CD8-positive, alpha-beta memory T cell (primary cell): ENCODE measurements at regions not wholly inside any gene's neighbourhood (a gene's known extent, or its start where the extent isn't known, plus 50 kb on each side); places are given as distances from the start of the nearest gene placed in this dataset.

ENCODE experiments used
- CTCF ChIA-PET: fragments of 350-600 bp; sonication (Branson Sonifier 250); formaldehyde crosslinking; loops from one replicate; lab custom pipeline; 2021; ENCODE audit warnings: antibody characterized with exemption; lab: Charles Lee
- POLR2A ChIA-PET: fragments of 350-600 bp; sonication (Branson Sonifier 250); formaldehyde crosslinking; loops from one replicate; lab custom pipeline; 2021; ENCODE audit warnings: antibody characterized with exemption; lab: Charles Lee
- DNase-seq, 5 donors: peaks; one replicate each; pipeline versions ENCODE4 v3.0.0 to v3.0.0-alpha.2; 2020 to 2022; ENCODE audit warnings: mixed read lengths in 1 of 5
- H3K27ac ChIP-seq: one replicate; pipeline ENCODE4 v1.7.0; 2013; ENCODE audit warnings: low read depth, mild to moderate bottlenecking, low read length, moderate library complexity
- H3K27me3 ChIP-seq: 2 replicates; pipeline ENCODE4 v1.7.0; 2013; ENCODE audit warnings: low read length, mild to moderate bottlenecking; ENCODE audit not compliant: insufficient read depth, poor library complexity, severe bottlenecking
- H3K36me3 ChIP-seq: 2 replicates; pipeline ENCODE4 v1.7.0; 2013; ENCODE audit warnings: mild to moderate bottlenecking, low read length, moderate library complexity; ENCODE audit not compliant: insufficient read depth
- H3K4me1 ChIP-seq: 2 replicates; pipeline ENCODE4 v1.7.0; 2013; ENCODE audit warnings: mild to moderate bottlenecking, low read length, moderate library complexity; ENCODE audit not compliant: insufficient read depth
- H3K4me3 ChIP-seq: 2 replicates; pipeline ENCODE4 v1.7.0; 2013; ENCODE audit warnings: mild to moderate bottlenecking, low read length
- H3K9me3 ChIP-seq: 2 replicates; pipeline ENCODE4 v1.7.0; 2013; ENCODE audit warnings: mild to moderate bottlenecking, low read length
- H3K27ac Mint-ChIP-seq, 8 donors: one replicate each; pipeline ENCODE4 v1.8.0; 2020 to 2021; ENCODE audit warnings: mixed read lengths in 8 of 8, mild to moderate bottlenecking in 6 of 8, inconsistent platforms in 3 of 8, moderate library complexity in 3 of 8
- H3K27me3 Mint-ChIP-seq, 2 donors: one replicate each; pipeline ENCODE4 v1.8.0; 2020 to 2021; ENCODE audit warnings: mixed read lengths in 2 of 2, mild to moderate bottlenecking in 1 of 2, moderate library complexity in 1 of 2
- H3K36me3 Mint-ChIP-seq, 3 donors: one replicate each; pipeline ENCODE4 v1.8.0; 2020 to 2021; ENCODE audit warnings: mixed read lengths in 3 of 3, inconsistent platforms in 1 of 3, mild to moderate bottlenecking in 1 of 3
- H3K4me1 Mint-ChIP-seq, 3 donors: one replicate each; pipeline ENCODE4 v1.8.0; 2020 to 2021; ENCODE audit warnings: mixed read lengths in 3 of 3, inconsistent platforms in 1 of 3, mild to moderate bottlenecking in 1 of 3
- H3K4me3 Mint-ChIP-seq, 7 donors: one replicate each; pipeline ENCODE4 v1.8.0; 2020 to 2021; ENCODE audit warnings: mixed read lengths in 7 of 7, mild to moderate bottlenecking in 6 of 7, moderate library complexity in 4 of 7, inconsistent platforms in 2 of 7
- H3K9me3 Mint-ChIP-seq, 5 donors: one replicate each; pipeline ENCODE4 v1.8.0; 2020 to 2022; ENCODE audit warnings: mixed read lengths in 5 of 5, mild to moderate bottlenecking in 3 of 5, moderate library complexity in 2 of 5, inconsistent platforms in 1 of 5

GRCh38 chr5:42880496-42881150 is 68.9 kb upstream of the SELENOP start:
- Histone ChIP-seq H3K27me3 (no peaks in the 10 kb centered on the region), H3K9me3 (no peaks in the 10 kb centered on the region), H3K27ac (no peak overlapping the region), H3K4me1 (peaks cover 5% of the 10 kb centered on the region), H3K36me3 (no peaks in the 10 kb centered on the region), H3K4me3 (no peak overlapping the region)
- POLR2A ChIA-PET, result no interaction called here
- CTCF ChIA-PET, result no interaction called here
- Mint-ChIP-seq H3K9me3 (no peaks in the 10 kb centered on the region), H3K4me3 (no peak overlapping the region), H3K27me3 (peaks cover 0 to 3% of the 10 kb centered on the region in 2 donors), H3K27ac (no peak overlapping the region), H3K36me3 (no peaks in the 10 kb centered on the region), H3K4me1 (peaks cover 0 to 2% (median 2%) of the 10 kb centered on the region in 3 donors)
- no peak for DNase-seq

GRCh38 chr5:42879291-42879690 is 67.6 kb upstream of the SELENOP start:
- H3K27me3 Mint-ChIP-seq, result peaks cover 0 to 3% of the 10 kb centered on the region in 2 donors
- ChIA-PET CTCF (interaction anchor here (1.8 kb wide), 1 partner anchor 10 kb away, joined by 7 read pairs; no protein-coding TSS in a partner anchor), POLR2A (no interaction called here)
- Histone ChIP-seq H3K27me3 (no peaks in the 10 kb centered on the region), H3K36me3 (no peaks in the 10 kb centered on the region), H3K27ac (no peak overlapping the region), H3K9me3 (no peaks in the 10 kb centered on the region), H3K4me1 (peaks cover 6% of the 10 kb centered on the region), H3K4me3 (no peak overlapping the region)
- peak overlapping the region in 1 of 8 donors; percentile 23 for H3K27ac Mint-ChIP-seq
- no peak overlapping the region for H3K4me3 Mint-ChIP-seq
- DNase-seq, result no peak
- peaks cover 0 to 4% (median 3%) of the 10 kb centered on the region in 3 donors for H3K4me1 Mint-ChIP-seq
- no peaks in the 10 kb centered on the region for H3K9me3 Mint-ChIP-seq
- H3K36me3 Mint-ChIP-seq, result no peaks in the 10 kb centered on the region

- no peaks in the 10 kb centered on the region for H3K9me3 ChIP-seq
- DNase-seq, result no peak
- peaks cover 0 to 4% (median 0%) of the 10 kb centered on the region in 3 donors for H3K36me3 Mint-ChIP-seq
- H3K27ac Mint-ChIP-seq, result no peak overlapping the region
- H3K36me3 ChIP-seq, result no peaks in the 10 kb centered on the region
- no peak overlapping the region for H3K4me3 ChIP-seq
- H3K9me3 Mint-ChIP-seq, result no peaks in the 10 kb centered on the region
- ChIA-PET CTCF (interaction anchor here (1.1 to 1.8 kb wide), 3 partner anchors 8 to 11 kb away, joined by 3 to 7 read pairs (median 4); no protein-coding TSS in a partner anchor), POLR2A (no interaction called here)
- peaks cover 0 to 4% (median 3%) of the 10 kb centered on the region in 3 donors for H3K4me1 Mint-ChIP-seq
- H3K4me3 Mint-ChIP-seq, result no peak overlapping the region
- H3K27ac ChIP-seq, result no peak overlapping the region
- H3K4me1 ChIP-seq, result peaks cover 6% of the 10 kb centered on the region
- no peaks in the 10 kb centered on the region for H3K27me3 ChIP-seq
- H3K27me3 Mint-ChIP-seq, result peaks cover 0 to 4% of the 10 kb centered on the region in 2 donors
These were observed 66.9 kb upstream of the SELENOP start for GRCh38 chr5:42878550-42878949.

- Histone ChIP-seq H3K27me3 (no peaks in the 10 kb centered on the region), H3K4me3 (no peak overlapping the region), H3K27ac (no peak overlapping the region), H3K36me3 (no peaks in the 10 kb centered on the region), H3K4me1 (peaks cover 6% of the 10 kb centered on the region), H3K9me3 (no peaks in the 10 kb centered on the region)
- peaks cover 0 to 4% (median 0%) of the 10 kb centered on the region in 3 donors for H3K36me3 Mint-ChIP-seq
- peak overlapping the region in 1 of 8 donors; percentile 4 for H3K27ac Mint-ChIP-seq
- H3K27me3 Mint-ChIP-seq, result peaks cover 0 to 7% of the 10 kb centered on the region in 2 donors
- peaks cover 0 to 1% (median 0%) of the 10 kb centered on the region in 5 donors for H3K9me3 Mint-ChIP-seq
- no peak for DNase-seq
- peaks cover 0 to 4% (median 3%) of the 10 kb centered on the region in 3 donors for H3K4me1 Mint-ChIP-seq
- ChIA-PET CTCF (interaction anchor here (1.1 to 1.4 kb wide), 2 partner anchors 8 to 9 kb away, joined by 3 to 4 read pairs; no protein-coding TSS in a partner anchor), POLR2A (no interaction called here)
- H3K4me3 Mint-ChIP-seq, result no peak overlapping the region
These were observed 66.3 kb upstream of the SELENOP start for GRCh38 chr5:42878041-42878440.

- H3K4me3 Mint-ChIP-seq, result no peak overlapping the region
- no peak overlapping the region for H3K27ac ChIP-seq
- H3K27ac Mint-ChIP-seq, result no peak overlapping the region
- peaks cover 0 to 4% (median 0%) of the 10 kb centered on the region in 3 donors for H3K36me3 Mint-ChIP-seq
- H3K9me3 Mint-ChIP-seq, result peaks cover 0 to 1% (median 0%) of the 10 kb centered on the region in 5 donors
- no peaks in the 10 kb centered on the region for H3K27me3 ChIP-seq
- ChIA-PET CTCF (interaction anchor here (1.4 kb wide), 1 partner anchor 9 kb away, joined by 3 read pairs; no protein-coding TSS in a partner anchor), POLR2A (no interaction called here)
- H3K4me1 ChIP-seq, result peaks cover 6% of the 10 kb centered on the region
- peaks cover 0 to 4% (median 3%) of the 10 kb centered on the region in 3 donors for H3K4me1 Mint-ChIP-seq
- H3K4me3 ChIP-seq, result no peak overlapping the region
- peaks cover 0 to 8% of the 10 kb centered on the region in 2 donors for H3K27me3 Mint-ChIP-seq
- no peak for DNase-seq
- no peaks in the 10 kb centered on the region for H3K9me3 ChIP-seq
- no peaks in the 10 kb centered on the region for H3K36me3 ChIP-seq
These were observed 65.7 kb upstream of the SELENOP start for GRCh38 chr5:42877431-42877830.

GRCh38 chr5:42876375-42876844 is 64.7 kb upstream of the SELENOP start:
- peaks cover 6% of the 10 kb centered on the region for H3K4me1 ChIP-seq
- DNase-seq, result no peak
- ChIA-PET CTCF (no interaction called here), POLR2A (no interaction called here)
- peaks cover 0 to 10% of the 10 kb centered on the region in 2 donors for H3K27me3 Mint-ChIP-seq
- H3K9me3 Mint-ChIP-seq, result peaks cover 0 to 1% (median 0%) of the 10 kb centered on the region in 5 donors
- H3K4me3 ChIP-seq, result no peak overlapping the region
- no peaks in the 10 kb centered on the region for H3K36me3 ChIP-seq
- no peaks in the 10 kb centered on the region for H3K9me3 ChIP-seq
- H3K4me3 Mint-ChIP-seq, result peak overlapping the region in 1 of 7 donors; percentile 44
- H3K36me3 Mint-ChIP-seq, result peaks cover 0 to 4% (median 0%) of the 10 kb centered on the region in 3 donors
- H3K27ac ChIP-seq, result no peak overlapping the region
- H3K4me1 Mint-ChIP-seq, result peaks cover 0 to 4% (median 3%) of the 10 kb centered on the region in 3 donors
- no peaks in the 10 kb centered on the region for H3K27me3 ChIP-seq
- H3K27ac Mint-ChIP-seq, result no peak overlapping the region

- ChIA-PET CTCF (no interaction called here), POLR2A (no interaction called here)
- Mint-ChIP-seq H3K4me1 (peaks cover 0 to 4% (median 3%) of the 10 kb centered on the region in 3 donors), H3K36me3 (peaks cover 0 to 4% (median 0%) of the 10 kb centered on the region in 3 donors), H3K27ac (peak overlapping the region in 2 of 8 donors; percentile 12 to 81), H3K9me3 (peaks cover 0 to 1% (median 0%) of the 10 kb centered on the region in 5 donors), H3K4me3 (peak overlapping the region in 1 of 7 donors; percentile 68), H3K27me3 (peaks cover 0 to 10% of the 10 kb centered on the region in 2 donors)
- Histone ChIP-seq H3K27me3 (no peaks in the 10 kb centered on the region), H3K27ac (no peak overlapping the region), H3K9me3 (no peaks in the 10 kb centered on the region), H3K4me3 (no peak overlapping the region), H3K4me1 (peaks cover 6% of the 10 kb centered on the region), H3K36me3 (no peaks in the 10 kb centered on the region)
- DNase-seq, result no peak
These were observed 64.2 kb upstream of the SELENOP start for GRCh38 chr5:42875785-42876374.

- Histone ChIP-seq H3K27ac (no peak overlapping the region), H3K27me3 (no peaks in the 10 kb centered on the region), H3K4me1 (peaks cover 6% of the 10 kb centered on the region), H3K4me3 (no peak overlapping the region), H3K36me3 (no peaks in the 10 kb centered on the region), H3K9me3 (no peaks in the 10 kb centered on the region)
- peaks cover 0 to 4% (median 3%) of the 10 kb centered on the region in 3 donors for H3K4me1 Mint-ChIP-seq
- no peak overlapping the region for H3K27ac Mint-ChIP-seq
- no peak for DNase-seq
- peaks cover 0 to 10% of the 10 kb centered on the region in 2 donors for H3K27me3 Mint-ChIP-seq
- H3K4me3 Mint-ChIP-seq, result no peak overlapping the region
- H3K36me3 Mint-ChIP-seq, result peaks cover 0 to 4% (median 0%) of the 10 kb centered on the region in 3 donors
- CTCF ChIA-PET, result no interaction called here
- peaks cover 0 to 3% (median 0%) of the 10 kb centered on the region in 5 donors for H3K9me3 Mint-ChIP-seq
- POLR2A ChIA-PET, result no interaction called here
These were observed 63.5 kb upstream of the SELENOP start for GRCh38 chr5:42875211-42875610.
